GM23248 (cell line): ENCODE measurements at regions not wholly inside any gene's neighbourhood (a gene's known extent, or its start where the extent isn't known, plus 50 kb on each side); places are given as distances from the start of the nearest gene placed in this dataset.

Experiments
- EZH2 ChIP-seq: fragments of 200-600 bp; sonication (generic); IDR thresholded peaks from 2 replicates; pipeline ENCODE4 v1.6.1; 2018; ENCODE audit warnings: antibody characterized with exemption, mild to moderate bottlenecking; ENCODE audit not compliant: insufficient read depth, poor library complexity, severe bottlenecking
- EZH2phosphoT487 ChIP-seq: fragments of 200-600 bp; sonication (generic); IDR thresholded peaks from 2 replicates; pipeline ENCODE4 v1.6.1; 2018; ENCODE audit warnings: antibody characterized with exemption, moderate library complexity, mild to moderate bottlenecking, low read depth; ENCODE audit not compliant: insufficient read depth

DNA sequence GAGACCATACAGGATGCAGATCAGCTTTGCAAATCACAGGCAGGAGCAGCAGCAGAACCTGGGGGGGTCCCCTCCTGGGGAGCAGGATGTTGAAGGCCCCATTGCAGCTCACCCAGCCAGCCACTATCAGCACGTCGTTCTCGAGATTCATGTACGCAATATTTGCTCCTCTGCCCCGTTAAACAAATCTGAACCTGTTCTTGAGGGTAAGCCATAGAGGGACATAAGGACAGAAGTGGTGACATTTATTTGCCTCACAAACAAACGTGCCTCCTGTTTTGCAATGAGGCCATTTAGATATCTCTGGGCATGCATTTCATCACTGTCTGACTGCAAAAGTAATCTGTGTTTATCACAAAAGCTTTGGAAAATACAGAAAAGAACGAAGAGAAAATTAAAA is 87.3 kb upstream of the BAIAP2L1 start:
- TF ChIP-seq EZH2 = no peak
- no peak for TF ChIP-seq EZH2phosphoT487
